22Rv1 (cell line): ENCODE measurements at regions not wholly inside any gene's neighbourhood (a gene's known extent, or its start where the extent isn't known, plus 50 kb on each side); places are given as distances from the start of the nearest gene placed in this dataset.

Experiments
- CTCF ChIP-seq: fragments of 450-650 bp; IDR thresholded peaks from 2 replicates; pipeline ENCODE4 v1.5.1; 2017; ENCODE audit warnings: mild to moderate bottlenecking
- ZFX ChIP-seq: fragments of 450-650 bp; IDR thresholded peaks from 2 replicates; pipeline ENCODE4 v1.6.1; 2017; ENCODE audit warnings: antibody characterized with exemption, borderline replicate concordance

GRCh38 chr4:186839122-186840037, 115.7 kb upstream of the FAT1 start:
- TF ChIP-seq CTCF = no peak
- TF ChIP-seq ZFX = no peak
